ENCODE measurements at regions not wholly inside any gene's neighbourhood (a gene's known extent, or its start where the extent isn't known, plus 50 kb on each side); places are given as distances from the start of the nearest gene placed in this dataset.

DNA sequence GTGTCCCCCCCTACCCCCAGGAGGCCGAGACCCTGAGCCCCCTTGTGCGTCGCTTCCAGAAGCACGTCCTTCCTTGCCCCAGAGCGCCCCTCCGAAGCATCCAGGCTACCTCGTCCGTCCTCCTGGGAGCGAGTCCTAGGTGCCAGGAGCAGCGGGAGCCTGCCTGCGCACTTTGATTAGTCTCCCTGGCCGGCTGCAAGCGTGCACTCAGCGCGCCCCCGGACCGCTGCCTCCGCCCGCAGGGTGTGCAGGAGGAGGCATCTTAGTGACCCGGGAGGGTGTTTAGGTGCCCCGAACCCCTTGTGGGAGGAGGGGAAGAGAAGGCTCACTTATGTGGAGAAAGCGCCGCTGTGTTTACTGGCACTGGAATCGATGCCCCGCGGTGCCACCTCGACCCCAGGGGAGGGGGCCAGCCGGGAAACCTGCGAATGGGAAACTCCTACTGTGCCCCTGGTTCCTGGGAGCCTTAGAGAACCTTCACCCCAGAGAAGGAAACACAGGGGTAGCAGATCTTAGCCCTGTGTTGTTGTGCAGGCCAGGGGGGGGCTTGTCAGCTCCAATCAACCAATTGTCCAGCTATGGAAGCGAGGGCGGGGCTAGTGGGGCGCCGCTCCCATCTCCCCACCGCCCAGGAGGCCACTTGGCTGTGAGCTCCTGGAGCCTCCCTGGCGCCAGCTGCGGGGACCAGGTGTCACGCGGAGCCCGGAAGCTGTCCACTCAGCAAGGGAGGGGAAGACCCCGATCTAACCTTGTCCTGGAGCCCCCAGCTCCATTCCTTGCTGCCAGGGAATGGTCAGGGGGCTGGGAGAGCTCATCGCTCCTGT lies 922.8 kb upstream of the EEF2KMT start:
- no peak for DNase-seq (ENCODE audit: low read depth)
- TF ChIP-seq, protein P1, sequence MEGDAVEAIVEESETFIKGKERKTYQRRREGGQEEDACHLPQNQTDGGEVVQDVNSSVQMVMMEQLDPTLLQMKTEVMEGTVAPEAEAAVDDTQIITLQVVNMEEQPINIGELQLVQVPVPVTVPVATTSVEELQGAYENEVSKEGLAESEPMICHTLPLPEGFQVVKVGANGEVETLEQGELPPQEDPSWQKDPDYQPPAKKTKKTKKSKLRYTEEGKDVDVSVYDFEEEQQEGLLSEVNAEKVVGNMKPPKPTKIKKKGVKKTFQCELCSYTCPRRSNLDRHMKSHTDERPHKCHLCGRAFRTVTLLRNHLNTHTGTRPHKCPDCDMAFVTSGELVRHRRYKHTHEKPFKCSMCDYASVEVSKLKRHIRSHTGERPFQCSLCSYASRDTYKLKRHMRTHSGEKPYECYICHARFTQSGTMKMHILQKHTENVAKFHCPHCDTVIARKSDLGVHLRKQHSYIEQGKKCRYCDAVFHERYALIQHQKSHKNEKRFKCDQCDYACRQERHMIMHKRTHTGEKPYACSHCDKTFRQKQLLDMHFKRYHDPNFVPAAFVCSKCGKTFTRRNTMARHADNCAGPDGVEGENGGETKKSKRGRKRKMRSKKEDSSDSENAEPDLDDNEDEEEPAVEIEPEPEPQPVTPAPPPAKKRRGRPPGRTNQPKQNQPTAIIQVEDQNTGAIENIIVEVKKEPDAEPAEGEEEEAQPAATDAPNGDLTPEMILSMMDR (conservative IDR thresholded peaks at IDR 0.05; ENCODE audit: low read depth, low read length) = no peak

GRCh38 chr16:6019490-6019991 lies 921.9 kb upstream of the EEF2KMT start:
- no peak for DNase-seq (ENCODE audit: low read depth)
- TF ChIP-seq, protein P1 (conservative IDR thresholded peaks at IDR 0.05; ENCODE audit: low read depth, low read length) = no peak
- no peak overlapping the region for H3K4me3 ChIP-seq (ENCODE audit: low read depth, low read length)

More for the DNA sequence above, 922.8 kb upstream of the EEF2KMT start:
- no peak overlapping the region for H3K4me3 ChIP-seq (ENCODE audit: low read depth, low read length)

DNA sequence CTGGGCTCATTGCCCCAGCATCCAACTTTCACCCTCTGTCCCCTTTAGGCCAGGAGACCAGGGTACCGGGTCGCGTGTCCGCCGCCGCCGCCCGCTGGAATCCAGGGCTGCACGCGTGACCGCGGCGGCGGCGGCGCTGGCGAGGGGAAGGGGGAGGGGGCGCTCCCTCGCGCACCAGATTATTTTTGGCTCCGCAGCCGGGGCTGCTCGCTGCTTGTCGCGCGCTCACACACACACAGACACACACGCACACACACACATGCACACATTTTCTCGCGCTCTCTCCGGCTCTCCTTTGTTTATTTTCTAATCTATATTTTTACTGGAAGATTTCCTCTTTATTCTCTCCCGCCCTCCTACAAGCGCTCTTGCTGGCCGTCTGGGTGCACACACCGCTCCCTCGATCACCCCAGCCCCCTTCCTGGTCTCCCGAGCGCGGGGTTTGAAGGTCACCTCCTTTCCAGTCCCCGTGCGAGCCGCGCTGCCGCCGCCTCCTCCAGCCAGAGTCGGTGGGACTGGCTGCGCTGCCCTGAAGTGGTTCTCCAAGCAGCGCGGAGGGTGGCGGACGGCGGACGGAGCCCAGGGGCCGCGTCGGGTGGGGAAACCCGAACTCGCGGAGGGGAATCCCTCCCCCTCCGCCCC lies 921.4 kb upstream of the EEF2KMT start:
- TF ChIP-seq, protein P1 (conservative IDR thresholded peaks at IDR 0.05; ENCODE audit: low read depth, low read length) = no peak
- no peak for DNase-seq (ENCODE audit: low read depth)
- H3K4me3 ChIP-seq (ENCODE audit: low read depth, low read length) = no peak overlapping the region

DNA sequence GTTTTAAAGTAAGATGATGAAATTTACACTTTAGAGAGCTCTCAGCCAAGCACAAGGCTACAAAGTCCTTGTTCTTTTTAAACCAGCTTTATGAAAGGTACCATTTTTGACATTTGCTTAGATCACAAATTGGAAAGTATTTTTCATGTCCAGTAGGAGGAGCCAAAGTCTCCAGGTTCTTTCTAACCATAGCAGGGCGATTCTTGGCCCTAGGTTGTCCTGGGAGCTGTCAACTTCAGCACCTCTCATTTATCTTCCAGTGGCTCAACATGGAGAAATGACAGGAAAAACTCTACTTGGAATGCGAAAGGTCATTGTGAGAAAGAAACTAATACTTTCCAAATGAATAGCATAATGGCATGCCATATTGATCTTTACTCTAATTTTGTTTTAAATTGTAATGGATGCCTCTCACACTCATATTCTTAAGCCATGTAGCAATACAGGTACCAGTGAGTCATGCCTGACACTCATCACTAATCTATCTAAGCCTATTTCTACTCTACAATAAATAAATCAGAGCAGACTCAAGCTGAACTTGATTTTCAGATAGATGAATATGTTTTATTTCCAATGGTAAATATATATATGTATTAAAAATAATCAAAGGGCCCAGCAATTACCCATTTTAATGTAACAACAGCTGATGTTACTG lies 919.1 kb upstream of the EEF2KMT start:
- TF ChIP-seq, protein P1 (conservative IDR thresholded peaks at IDR 0.05; ENCODE audit: low read depth, low read length) = peak; percentile 44
- DNase-seq (ENCODE audit: low read depth) = peak; percentile 43
- no peak overlapping the region for H3K4me3 ChIP-seq (ENCODE audit: low read depth, low read length)

DNA sequence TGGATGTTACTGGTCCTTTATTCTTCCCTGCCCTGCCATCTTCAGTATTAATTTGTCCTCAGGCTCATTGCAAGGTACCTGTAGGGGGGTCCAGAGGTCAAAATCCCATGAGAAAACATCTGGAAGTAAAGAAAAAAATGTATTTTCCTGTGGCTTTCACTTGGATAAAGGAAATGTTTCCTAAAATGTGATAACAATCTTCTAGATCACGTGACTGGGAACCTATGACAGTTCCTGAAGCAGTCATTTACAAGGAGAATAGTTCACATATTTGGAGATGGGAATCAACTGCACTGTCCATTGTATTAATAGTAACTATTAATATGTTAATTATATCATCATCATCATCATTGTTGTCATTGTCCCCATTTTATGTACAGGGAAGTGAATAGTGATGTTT lies 915.1 kb upstream of the EEF2KMT start:
- TF ChIP-seq, protein P1 (conservative IDR thresholded peaks at IDR 0.05; ENCODE audit: low read depth, low read length) = no peak
- DNase-seq (ENCODE audit: low read depth) = no peak
- H3K4me3 ChIP-seq (ENCODE audit: low read depth, low read length) = no peak overlapping the region

- no peak overlapping the region for H3K4me3 ChIP-seq (ENCODE audit: low read depth, low read length)
- DNase-seq (ENCODE audit: low read depth) = no peak
- TF ChIP-seq, protein P1 (conservative IDR thresholded peaks at IDR 0.05; ENCODE audit: low read depth, low read length) = no peak
Measured at GRCh38 chr16:6009151-6009550, 911.6 kb upstream of the EEF2KMT start.
